Right cardiac atrium (tissue), 5 donors: ENCODE measurements at regions not wholly inside any gene's neighbourhood (a gene's known extent, or its start where the extent isn't known, plus 50 kb on each side); places are given as distances from the start of the nearest gene placed in this dataset.
A peak's percentile ranks its signal among the peaks of the same experiment; 100 is the strongest.

Experiments
- ATAC-seq, 2 donors: fragments of 200-7000 bp; cut with Tn5 transposase; one replicate each; pipeline versions ENCODE4 v1.8.0 to v1.9.1; 2020; ENCODE audit warnings: moderate library complexity in 2 of 2, mild to moderate bottlenecking in 1 of 2
- DNase-seq, 3 donors: peaks; one replicate each; pipeline ENCODE4 v3.0.0-alpha.2; 2020
- H3K27ac ChIP-seq: one replicate; pipeline ENCODE4 v1.5.1; 2013; ENCODE audit warnings: mild to moderate bottlenecking, low read length, control low read depth, moderate library complexity
- H3K27me3 ChIP-seq: one replicate; pipeline ENCODE4 v1.6.1; 2013; ENCODE audit not compliant: control insufficient read depth, insufficient read depth
- H3K4me1 ChIP-seq: one replicate; pipeline ENCODE4 v1.6.1; 2013; ENCODE audit warnings: low read length; ENCODE audit not compliant: control insufficient read depth, insufficient read depth
- H3K4me3 ChIP-seq: one replicate; pipeline ENCODE4 v1.5.1; 2013; ENCODE audit warnings: low read length, control low read depth
- H3K9me3 ChIP-seq: one replicate; pipeline ENCODE4 v1.6.1; 2013; ENCODE audit warnings: low read length; ENCODE audit not compliant: control insufficient read depth
- WGBS: extraction: QIAGEN DNeasy Blood & Tissue Kit; methylation state at CpG from one replicate; pipeline ENCODE4 v1.1.7; 2013; 5-methylcytosine and 5-hydroxymethylcytosine counted together
- intact Hi-C, 4 donors: fragments of 100-400 bp; cut with DNase I; formaldehyde crosslinking; loops; one replicate each; pipeline versions ENCODE4 v1.11.0 to v1.14.0; 2022 to 2023
- donor health status: healthy with polysubstance abuse.
- donor health status: DM: no; HTN: yes; CAD: no.
- donor health status: DM: no; HTN: no; CAD: no.
- donor health status: DM: no; HTN: yes; CAD: no; lungs with severe emphysema.
- donor health status: DM: yes; HTN: yes; CAD: no.

DNA sequence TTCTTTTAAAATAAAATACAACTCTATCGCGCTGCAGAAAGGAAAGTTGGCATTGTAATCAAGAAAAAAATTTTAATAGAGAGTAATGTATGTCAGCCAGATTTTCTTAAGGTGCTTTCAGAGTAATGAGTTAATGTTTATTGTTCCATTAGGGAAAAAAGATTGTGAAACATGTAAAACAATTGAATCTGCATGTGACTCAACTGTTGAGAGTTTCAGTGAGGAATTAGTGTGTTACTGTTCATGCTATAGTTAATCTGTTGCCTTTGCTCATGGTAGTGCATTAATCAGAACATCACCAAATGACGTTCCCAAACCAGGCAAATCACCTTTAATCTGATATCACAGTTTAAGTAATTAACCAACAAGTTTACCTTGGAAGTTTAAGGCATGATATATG, 600.5 kb downstream of the NR2F1-AS1 start:
- Histone ChIP-seq H3K4me1 (no peaks in the 10 kb centered on the region), H3K27ac (no peak overlapping the region), H3K27me3 (no peaks in the 10 kb centered on the region), H3K9me3 (no peaks in the 10 kb centered on the region), H3K4me3 (no peak overlapping the region)
- 76% methylated on average over 3 of the region's 3 CpGs for whole genome bisulfite sequencing
- intact Hi-C loops, result no loop called here
- ATAC-seq (no peak), DNase-seq (no peak)

DNA sequence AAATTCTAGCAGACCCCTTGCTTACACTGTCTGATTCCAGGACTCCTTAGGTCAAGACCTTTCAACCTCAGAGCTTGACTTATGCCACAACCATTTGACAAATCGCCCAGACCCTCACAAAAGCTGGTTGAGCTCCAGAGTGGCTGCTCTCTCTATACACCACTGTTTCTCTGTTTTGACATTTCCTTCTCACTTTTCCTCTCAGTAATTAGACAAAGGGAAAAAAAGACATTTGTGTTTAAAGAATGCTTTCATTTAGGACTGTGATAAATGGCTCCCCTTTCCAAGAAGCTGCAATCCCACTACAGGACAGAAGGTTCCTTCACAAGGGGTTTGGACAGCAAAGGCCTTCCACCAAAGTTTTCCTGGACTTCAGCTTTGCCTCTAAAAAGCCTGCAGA, 601.3 kb downstream of the NR2F1-AS1 start:
- DNase-seq (no peak), ATAC-seq (no peak)
- Histone ChIP-seq H3K27ac (no peak overlapping the region), H3K9me3 (no peaks in the 10 kb centered on the region), H3K4me3 (no peak overlapping the region), H3K27me3 (no peaks in the 10 kb centered on the region), H3K4me1 (no peaks in the 10 kb centered on the region)
- 71% methylated on average over 1 of the region's 1 CpG for WGBS
- intact Hi-C loops, result no loop called here

DNA sequence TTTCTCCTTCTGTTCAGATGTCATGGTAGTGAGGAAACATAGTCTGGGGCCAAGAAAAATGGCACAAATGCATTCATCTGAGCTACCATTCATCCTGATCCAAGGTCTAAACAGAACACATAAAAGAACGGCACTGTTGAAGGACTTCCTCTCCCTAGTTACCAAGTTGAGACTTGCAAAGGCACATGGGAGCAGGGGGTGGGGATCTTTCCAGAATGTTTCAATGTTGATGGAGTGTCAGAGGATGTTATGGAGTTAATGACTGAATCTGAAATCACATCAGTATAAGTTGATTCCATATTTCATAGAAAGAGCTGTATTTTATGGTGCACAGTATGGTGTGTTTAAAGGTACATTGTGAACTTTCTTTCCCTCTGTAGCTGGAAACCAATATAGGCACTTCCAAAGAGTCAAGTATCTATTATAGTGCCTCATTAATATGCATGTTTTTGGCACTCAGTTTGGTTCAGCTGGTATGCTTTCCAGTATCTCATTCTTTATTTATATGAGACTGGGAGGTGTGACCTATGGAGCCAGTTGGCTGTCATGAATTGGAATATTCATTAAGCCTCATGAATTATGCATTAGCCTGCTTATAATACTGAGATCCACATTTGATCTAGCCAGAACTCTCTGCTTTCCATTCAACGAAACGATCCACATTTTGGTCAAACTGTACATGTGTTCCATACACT, 603.0 kb downstream of the NR2F1-AS1 start:
- ATAC-seq (no peak), DNase-seq (no peak)
- no peaks in the 10 kb centered on the region for H3K4me1 ChIP-seq
- WGBS, result 76% methylated on average over 3 of the region's 3 CpGs
- H3K9me3 ChIP-seq, result no peaks in the 10 kb centered on the region
- intact Hi-C loops, result no loop called here
- no peak overlapping the region for H3K4me3 ChIP-seq
- H3K27me3 ChIP-seq, result no peaks in the 10 kb centered on the region
- no peak overlapping the region for H3K27ac ChIP-seq

DNA sequence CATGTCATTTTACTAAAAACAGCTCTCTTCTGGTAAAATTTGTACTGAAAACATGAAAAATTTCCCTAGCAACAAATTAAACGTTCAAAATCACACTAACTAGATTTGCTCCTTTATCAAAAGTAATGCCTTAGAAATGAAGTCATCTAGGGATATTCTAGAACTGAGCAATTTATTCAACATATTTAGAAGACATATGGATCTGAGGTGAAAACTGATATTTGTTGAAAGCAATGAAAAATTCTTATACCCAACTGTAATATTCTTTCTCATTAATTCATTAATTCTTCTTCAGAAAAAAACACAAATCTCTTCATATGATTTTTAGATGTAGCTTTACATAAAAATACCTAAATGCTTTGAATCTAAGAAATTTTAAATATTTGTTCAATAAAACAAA, 604.9 kb downstream of the NR2F1-AS1 start:
- 59% methylated on average over 1 of the region's 1 CpG for WGBS
- no peak overlapping the region for H3K4me3 ChIP-seq
- ATAC-seq (no peak), DNase-seq (no peak)
- H3K4me1 ChIP-seq, result no peaks in the 10 kb centered on the region
- H3K9me3 ChIP-seq, result no peaks in the 10 kb centered on the region
- H3K27me3 ChIP-seq, result no peaks in the 10 kb centered on the region
- H3K27ac ChIP-seq, result no peak overlapping the region
- intact Hi-C loops, result no loop called here

DNA sequence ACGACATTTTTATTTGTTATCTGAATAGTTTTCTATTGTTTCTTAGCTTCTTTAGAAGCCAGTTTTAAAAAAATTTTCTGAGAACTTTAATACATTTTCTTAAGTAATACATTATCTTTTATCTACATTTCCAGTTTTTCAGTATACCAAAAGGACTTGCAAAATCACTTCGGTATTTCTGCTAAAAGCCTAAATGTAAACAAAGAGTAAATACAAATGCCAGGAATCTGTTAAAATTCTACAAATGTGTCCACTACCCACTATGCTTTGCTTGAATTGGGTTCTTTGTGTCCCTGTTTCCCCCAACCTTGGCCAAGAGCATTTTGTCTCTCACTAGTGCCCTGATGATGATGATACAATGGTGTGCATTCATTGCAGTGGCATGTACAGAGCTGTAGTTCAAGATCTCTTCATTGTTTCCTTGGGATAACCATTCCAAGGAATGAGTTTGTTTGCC, 611.2 kb downstream of the NR2F1-AS1 start:
- Histone ChIP-seq H3K4me3 (no peak overlapping the region), H3K27me3 (no peaks in the 10 kb centered on the region), H3K9me3 (no peaks in the 10 kb centered on the region), H3K27ac (no peak overlapping the region), H3K4me1 (no peaks in the 10 kb centered on the region)
- DNase-seq, result no peak
- intact Hi-C loops, result no loop called here
- 44% methylated on average over 2 of the region's 2 CpGs for WGBS
- ATAC-seq, result no peak

DNA sequence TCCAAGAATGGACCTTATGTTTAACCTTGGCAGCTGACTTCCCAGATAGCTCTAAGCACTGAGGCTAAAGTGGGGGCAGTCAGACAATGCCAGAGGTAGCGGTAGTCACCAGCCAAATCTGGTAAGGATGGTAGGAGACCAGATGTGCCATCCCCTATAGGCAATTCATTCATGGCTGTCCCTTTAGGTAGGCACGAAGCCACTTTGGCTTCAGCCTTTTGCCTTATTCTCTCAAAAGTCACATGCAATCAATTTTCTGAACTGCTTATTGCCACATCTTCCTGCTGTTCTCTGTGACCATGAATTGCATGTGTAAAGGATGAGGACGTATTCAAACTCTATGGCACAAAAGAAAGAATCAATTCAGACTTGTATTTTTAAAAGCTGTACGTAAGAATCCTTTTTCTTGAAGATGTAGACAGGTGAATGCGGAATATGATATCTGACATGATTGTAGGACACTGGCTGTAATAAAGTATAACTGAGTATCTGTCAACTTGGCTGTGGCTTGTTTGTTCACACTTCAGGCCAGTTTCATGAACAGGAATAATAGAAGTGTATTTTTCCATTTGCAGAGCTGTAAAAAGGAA, 611.7 kb downstream of the NR2F1-AS1 start:
- ATAC-seq, result no peak
- H3K9me3 ChIP-seq, result no peaks in the 10 kb centered on the region

DNA sequence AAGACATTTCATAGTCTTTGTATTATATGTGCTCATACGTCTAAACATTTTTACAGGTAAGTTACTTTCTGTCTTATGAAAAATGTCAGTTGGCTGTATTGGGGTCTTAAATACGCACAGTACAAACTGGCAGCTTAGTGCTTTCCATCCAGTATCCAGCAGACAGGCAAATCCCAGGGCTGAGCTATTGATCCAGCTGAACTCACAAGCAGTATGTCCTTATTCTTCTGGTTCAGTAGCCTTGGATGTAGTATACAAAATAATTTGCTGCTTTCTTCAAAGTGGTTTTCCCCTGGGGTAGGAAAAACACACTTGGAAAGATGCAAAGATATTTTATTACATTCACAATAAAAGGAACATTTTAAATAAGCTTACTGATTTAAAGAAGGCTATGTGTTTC, 617.2 kb downstream of the NR2F1-AS1 start:
- ATAC-seq (no peak), DNase-seq (no peak)
- Histone ChIP-seq H3K4me1 (no peaks in the 10 kb centered on the region), H3K27me3 (no peaks in the 10 kb centered on the region), H3K9me3 (no peaks in the 10 kb centered on the region), H3K27ac (no peak overlapping the region), H3K4me3 (no peak overlapping the region)
- WGBS, result 87% methylated on average over 2 of the region's 2 CpGs
- intact Hi-C loops, result no loop called here

More for the DNA sequence above, 611.7 kb downstream of the NR2F1-AS1 start:
- intact Hi-C loops, result no loop called here
- WGBS, result 87% methylated on average over 5 of the region's 5 CpGs
- no peak overlapping the region for H3K4me3 ChIP-seq
- DNase-seq, result no peak
- H3K27ac ChIP-seq, result no peak overlapping the region
- no peaks in the 10 kb centered on the region for H3K27me3 ChIP-seq
- no peaks in the 10 kb centered on the region for H3K4me1 ChIP-seq

DNA sequence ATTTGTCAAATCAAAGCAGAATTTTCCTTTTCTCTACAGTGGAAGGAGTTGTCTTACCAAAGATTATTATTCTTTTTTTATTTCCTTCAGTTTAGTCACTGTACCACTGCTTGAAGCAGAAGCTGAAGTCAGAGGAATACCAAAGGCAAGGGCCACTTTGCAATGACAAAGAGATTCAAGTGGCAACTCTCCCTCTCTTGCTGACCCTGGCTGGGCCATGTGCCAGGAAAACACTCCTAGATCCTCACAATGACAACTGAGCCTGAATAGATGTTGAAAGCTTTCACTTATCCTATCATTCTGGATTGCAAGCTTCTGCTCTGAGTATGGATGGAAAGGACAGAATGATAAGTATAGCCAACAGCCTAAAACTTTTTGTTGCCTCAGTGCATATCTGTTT, 618.3 kb downstream of the NR2F1-AS1 start:
- H3K4me3 ChIP-seq, result no peak overlapping the region
- ATAC-seq, result peak in 1 of 2 donors; percentile 44
- no peaks in the 10 kb centered on the region for H3K9me3 ChIP-seq
- no peak overlapping the region for H3K27ac ChIP-seq
- H3K4me1 ChIP-seq, result no peaks in the 10 kb centered on the region
- peak; percentile 16 to 66 (median 51) for DNase-seq
- intact Hi-C loops, result no loop called here
- H3K27me3 ChIP-seq, result no peaks in the 10 kb centered on the region

DNA sequence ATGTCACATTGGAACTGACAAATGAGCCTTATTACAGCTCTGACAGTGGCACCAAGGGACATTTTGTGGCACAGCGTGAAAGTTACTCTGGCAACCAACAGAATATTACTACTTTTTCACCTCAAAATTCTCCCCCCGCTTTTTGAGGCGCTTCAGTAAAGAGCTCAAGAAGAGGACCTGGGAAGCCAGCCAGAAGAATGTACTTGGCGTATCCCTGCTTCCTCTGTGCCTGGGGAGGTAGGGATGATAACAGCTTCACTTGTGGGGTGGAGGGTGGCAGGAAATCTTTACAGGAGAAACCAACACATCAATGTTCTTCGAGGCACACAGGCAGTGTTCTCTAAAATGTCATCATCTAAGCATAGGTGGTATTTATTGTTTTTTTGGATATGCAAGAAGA, 624.1 kb downstream of the NR2F1-AS1 start:
- peak in 1 of 2 donors; percentile 41 for ATAC-seq
- intact Hi-C loops, result no loop called here
- 36% methylated on average over 5 of the region's 5 CpGs for WGBS

DNA sequence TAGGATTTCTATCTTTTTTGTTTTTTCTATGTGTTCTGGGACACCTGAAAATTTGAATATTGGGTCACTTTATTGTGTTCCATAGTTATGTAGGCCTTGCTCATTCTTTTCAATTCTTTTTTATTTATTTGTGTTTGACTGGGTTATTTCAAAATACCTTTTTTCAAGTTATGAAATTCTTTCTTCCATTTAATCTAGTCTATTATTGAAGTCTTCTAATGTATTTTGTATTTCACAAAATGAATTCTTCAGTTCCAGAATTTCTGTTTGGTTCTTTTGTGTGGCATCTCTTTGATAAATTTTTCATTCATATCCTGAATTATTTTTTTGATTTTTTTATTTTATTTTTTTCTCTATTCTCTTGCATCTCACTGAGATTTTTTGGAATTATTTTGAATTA, 628.8 kb downstream of the NR2F1-AS1 start:
- H3K27me3 ChIP-seq, result no peaks in the 10 kb centered on the region
- H3K4me1 ChIP-seq, result no peaks in the 10 kb centered on the region
- H3K4me3 ChIP-seq, result no peak overlapping the region
- H3K9me3 ChIP-seq, result no peaks in the 10 kb centered on the region
- no peak overlapping the region for H3K27ac ChIP-seq
- ATAC-seq (no peak), DNase-seq (no peak)
- intact Hi-C loops, result no loop called here

More for the DNA sequence above, 624.1 kb downstream of the NR2F1-AS1 start:
- Histone ChIP-seq H3K4me3 (no peak overlapping the region), H3K4me1 (no peaks in the 10 kb centered on the region), H3K9me3 (no peaks in the 10 kb centered on the region), H3K27ac (no peak overlapping the region), H3K27me3 (no peaks in the 10 kb centered on the region)
- DNase-seq, result no peak

DNA sequence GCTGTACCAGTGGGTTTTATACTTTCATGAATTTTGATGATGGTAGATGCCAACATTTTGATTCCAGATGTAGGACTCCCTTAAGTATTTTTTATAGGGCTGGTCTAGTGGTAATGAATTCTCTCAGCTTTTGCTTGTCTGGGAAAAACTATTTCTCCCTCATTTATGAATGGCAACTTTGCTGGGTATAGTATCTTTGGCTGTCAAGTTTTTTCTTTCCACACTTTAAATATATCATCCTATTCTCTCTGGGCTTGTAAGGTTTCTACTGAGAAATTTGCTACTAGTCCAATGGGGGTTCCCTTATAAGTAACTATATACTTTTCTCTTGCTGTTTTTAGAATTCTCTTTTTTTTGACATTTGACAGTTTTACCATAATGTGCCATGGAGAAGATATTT, 629.3 kb downstream of the NR2F1-AS1 start:
- DNase-seq (no peak), ATAC-seq (no peak)
- Histone ChIP-seq H3K9me3 (no peaks in the 10 kb centered on the region), H3K4me1 (no peaks in the 10 kb centered on the region), H3K27me3 (no peaks in the 10 kb centered on the region), H3K27ac (no peak overlapping the region), H3K4me3 (no peak overlapping the region)
- intact Hi-C loops, result no loop called here

DNA sequence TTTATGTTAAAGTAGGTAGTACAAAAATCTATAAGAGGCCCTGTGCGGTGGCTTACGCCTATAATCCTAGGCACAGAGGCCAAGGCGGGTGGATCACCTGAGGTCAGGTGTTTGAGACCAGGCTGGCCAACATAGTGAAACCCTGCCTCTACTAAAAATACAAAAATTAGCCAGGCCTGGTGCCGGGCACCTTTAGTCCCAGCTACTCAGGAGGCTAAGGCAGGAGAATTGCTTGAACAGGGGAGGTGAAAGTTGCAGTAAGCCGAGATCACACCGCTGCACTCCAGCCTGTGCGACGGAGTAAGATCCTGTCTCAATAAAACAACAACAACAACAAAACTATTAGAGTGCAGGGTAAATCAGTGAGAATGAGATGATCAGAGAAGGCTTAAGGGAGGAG, 634.5 kb downstream of the NR2F1-AS1 start:
- no peak for DNase-seq
- H3K4me3 ChIP-seq, result no peak overlapping the region
- no peaks in the 10 kb centered on the region for H3K9me3 ChIP-seq
- no peaks in the 10 kb centered on the region for H3K4me1 ChIP-seq
- WGBS, result 97% methylated on average over 8 of the region's 8 CpGs
- ATAC-seq, result no peak
- H3K27ac ChIP-seq, result no peak overlapping the region
- intact Hi-C loops, result no loop called here
- no peaks in the 10 kb centered on the region for H3K27me3 ChIP-seq
